ENCODE measurements at regions not wholly inside any gene's neighbourhood (a gene's known extent, or its start where the extent isn't known, plus 50 kb on each side); places are given as distances from the start of the nearest gene placed in this dataset.

- TF ChIP-seq ZNF621 (tag by site-specific recombination; IDR thresholded peaks at IDR 0.05) (no peak), ZNF843 (tag by site-specific recombination; IDR thresholded peaks at IDR 0.05) (no peak), ZNF548 (tag by site-specific recombination; IDR thresholded peaks at IDR 0.05) (no peak), ZNF777 (tag by site-specific recombination; IDR thresholded peaks at IDR 0.05; ENCODE audit: borderline replicate concordance) (no peak), ZNF140 (tag by site-specific recombination; IDR thresholded peaks at IDR 0.05) (no peak), ZNF133 (tag by site-specific recombination; IDR thresholded peaks at IDR 0.05) (no peak), ZNF202 (tag by site-specific recombination; IDR thresholded peaks at IDR 0.05; ENCODE audit: borderline replicate concordance) (no peak), CTCF (tag by site-specific recombination; IDR thresholded peaks at IDR 0.05) (no peak), WT1 (tag by site-specific recombination; IDR thresholded peaks at IDR 0.05) (no peak), ZNF513 (tag by site-specific recombination; IDR thresholded peaks at IDR 0.05) (no peak), ZNF350 (tag by site-specific recombination; IDR thresholded peaks at IDR 0.05) (no peak), ZNF132 (tag by site-specific recombination; IDR thresholded peaks at IDR 0.05; ENCODE audit: borderline replicate concordance) (no peak), ZNF398 (tag by site-specific recombination; IDR thresholded peaks at IDR 0.05) (no peak), ZNF24 (tag by site-specific recombination; IDR thresholded peaks at IDR 0.05) (no peak), PRDM6 (tag by site-specific recombination; IDR thresholded peaks at IDR 0.05) (no peak), ZSCAN23 (tag by site-specific recombination; IDR thresholded peaks at IDR 0.05) (no peak), ZNF362 (tag by site-specific recombination; IDR thresholded peaks at IDR 0.05) (no peak), ZBTB21 (tag by site-specific recombination; IDR thresholded peaks at IDR 0.05) (no peak), ZNF19 (tag by site-specific recombination; IDR thresholded peaks at IDR 0.05; ENCODE audit: low read depth) (no peak)
Observed at GRCh38 chr9:12974671-12975070, 199.9 kb downstream of the LURAP1L start.

More at GRCh38 chr9:12974671-12975070, 199.9 kb downstream of the LURAP1L start:
- Histone ChIP-seq H3K4me3 (ENCODE audit: low read depth, low read length) (no peak overlapping the region), H3K27ac (ENCODE audit: extremely low read depth, low read depth, low read length) (no peak overlapping the region), H3K9me3 (ENCODE audit: control insufficient read depth, insufficient read depth, low read depth, low read length) (no peaks in the 10 kb centered on the region), H3K4me1 (ENCODE audit: control insufficient read depth, insufficient read depth, low read length) (no peaks in the 10 kb centered on the region), H3K36me3 (ENCODE audit: control insufficient read depth in 2 of 2, insufficient read depth in 1 of 2, low read length in 2 of 2) (no peaks in the 10 kb centered on the region)
- POLR2A ChIA-PET, result no interaction called here
- CTCF ChIA-PET, result interaction anchor here (0.7 to 1.8 kb wide), 3 partner anchors 12 to 1499 kb away, joined by 3 to 4 read pairs (median 3); no protein-coding TSS in a partner anchor
